ENCODE measurements at regions not wholly inside any gene's neighbourhood (a gene's known extent, or its start where the extent isn't known, plus 50 kb on each side); places are given as distances from the start of the nearest gene placed in this dataset.
"Not testable (repeated sequence)": the region's sequence is repeated elsewhere in the genome, so short reads cannot be mapped to it uniquely, and the experiment has no call there.

GRCh38 chrX:115840729-115841409, 279.9 kb downstream of the PLS3 start:
- H3K9me3 ChIP-seq; H3K27ac ChIP-seq; intact Hi-C loops (cut with DNase I; ENCODE audit: low total_unique reads); H3K4me1 ChIP-seq; H3K4me3 ChIP-seq; H3K36me3 ChIP-seq; DNase-seq; in situ Hi-C loops (cut with MboI; ENCODE audit: low pct_ligation_motif_present in 1 of 4, low pct_unique_long_range_greater_than_20kb in 1 of 4, low sequenced_read_pairs in 3 of 4); H3K27me3 ChIP-seq: not testable (repeated sequence)
- WGBS, 2 donors (ENCODE audit: low coverage in 1 of 2) = no CpG with 5 or more reads among the region's 33 CpGs

GRCh38 chrX:115850986-115851385, 290.0 kb downstream of the PLS3 start:
- WGBS, 2 donors (ENCODE audit: low coverage in 1 of 2) = no CpG with 5 or more reads among the region's 23 CpGs
- H3K9me3 ChIP-seq; H3K4me1 ChIP-seq; intact Hi-C loops (cut with DNase I; ENCODE audit: low total_unique reads); in situ Hi-C loops (cut with MboI; ENCODE audit: low pct_ligation_motif_present in 1 of 4, low pct_unique_long_range_greater_than_20kb in 1 of 4, low sequenced_read_pairs in 3 of 4); H3K4me3 ChIP-seq; H3K27ac ChIP-seq; H3K27me3 ChIP-seq; H3K36me3 ChIP-seq: not testable (repeated sequence)
- DNase-seq = peak; percentile 16

- H3K4me1 ChIP-seq; H3K27ac ChIP-seq; H3K27me3 ChIP-seq; H3K4me3 ChIP-seq; H3K9me3 ChIP-seq; intact Hi-C loops (cut with DNase I; ENCODE audit: low total_unique reads); DNase-seq; H3K36me3 ChIP-seq; in situ Hi-C loops (cut with MboI; ENCODE audit: low pct_ligation_motif_present in 1 of 4, low pct_unique_long_range_greater_than_20kb in 1 of 4, low sequenced_read_pairs in 3 of 4): not testable (repeated sequence)
- WGBS, 2 donors (ENCODE audit: low coverage in 1 of 2) = no CpG with 5 or more reads among the region's 32 CpGs
Observed at GRCh38 chrX:115853260-115853659, 292.3 kb downstream of the PLS3 start.

- in situ Hi-C loops (cut with MboI; ENCODE audit: low pct_ligation_motif_present in 1 of 4, low pct_unique_long_range_greater_than_20kb in 1 of 4, low sequenced_read_pairs in 3 of 4); H3K27ac ChIP-seq; H3K27me3 ChIP-seq; H3K4me1 ChIP-seq; H3K36me3 ChIP-seq; H3K9me3 ChIP-seq; intact Hi-C loops (cut with DNase I; ENCODE audit: low total_unique reads); DNase-seq; H3K4me3 ChIP-seq: not testable (repeated sequence)
- 95% methylated on average over 5 of the region's 15 CpGs; no CpG with 5 or more reads in 1 of the 2 donors for WGBS, 2 donors (ENCODE audit: low coverage in 1 of 2)
Observed at GRCh38 chrX:115881170-115881569, 289.4 kb upstream of the AGTR2 start.

- 94% methylated on average over 3 of the region's 13 CpGs; no CpG with 5 or more reads in 1 of the 2 donors for WGBS, 2 donors (ENCODE audit: low coverage in 1 of 2)
- H3K27me3 ChIP-seq; H3K27ac ChIP-seq; H3K4me3 ChIP-seq; H3K4me1 ChIP-seq; DNase-seq; H3K9me3 ChIP-seq; intact Hi-C loops (cut with DNase I; ENCODE audit: low total_unique reads); in situ Hi-C loops (cut with MboI; ENCODE audit: low pct_ligation_motif_present in 1 of 4, low pct_unique_long_range_greater_than_20kb in 1 of 4, low sequenced_read_pairs in 3 of 4); H3K36me3 ChIP-seq: not testable (repeated sequence)
Observed at GRCh38 chrX:115884121-115884520, 286.4 kb upstream of the AGTR2 start.

DNA sequence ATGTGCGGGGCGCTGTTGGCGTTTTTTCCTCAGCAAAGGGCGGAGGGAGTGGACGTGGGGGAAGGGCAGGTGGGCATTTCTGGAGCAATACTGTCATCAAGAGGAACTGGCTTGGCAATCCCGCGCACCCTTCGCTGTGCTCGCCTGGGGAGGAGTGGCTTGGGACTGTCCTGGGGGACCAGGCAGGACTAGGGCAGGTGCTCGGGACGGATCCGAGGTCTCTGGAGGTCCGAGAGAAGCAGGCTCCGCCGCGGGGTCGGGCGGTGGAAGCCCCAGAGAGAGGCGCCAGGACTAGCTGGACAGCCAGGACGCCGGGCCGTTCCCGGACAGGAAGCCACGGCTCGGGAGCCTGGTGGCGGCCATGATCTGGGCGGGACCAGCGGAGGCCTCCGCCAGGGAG, 282.5 kb upstream of the AGTR2 start:
- in situ Hi-C loops (cut with MboI; ENCODE audit: low pct_ligation_motif_present in 1 of 4, low pct_unique_long_range_greater_than_20kb in 1 of 4, low sequenced_read_pairs in 3 of 4); intact Hi-C loops (cut with DNase I; ENCODE audit: low total_unique reads); H3K9me3 ChIP-seq; H3K4me1 ChIP-seq; H3K27me3 ChIP-seq; H3K36me3 ChIP-seq: not testable (repeated sequence)
- no CpG with 5 or more reads among the region's 29 CpGs for WGBS, 2 donors (ENCODE audit: low coverage in 1 of 2)
- DNase-seq = peak; percentile 61
- H3K27ac ChIP-seq = peak overlapping the region in 1 of 4 donors; percentile 75
- H3K4me3 ChIP-seq = peak overlapping the region in 1 of 4 donors; percentile 38

GRCh38 chrX:115888519-115888918, 282.0 kb upstream of the AGTR2 start:
- H3K4me3 ChIP-seq = peak overlapping the region in 1 of 4 donors; percentile 28
- WGBS, 2 donors (ENCODE audit: low coverage in 1 of 2) = no CpG with 5 or more reads among the region's 39 CpGs
- H3K9me3 ChIP-seq; H3K27me3 ChIP-seq; in situ Hi-C loops (cut with MboI; ENCODE audit: low pct_ligation_motif_present in 1 of 4, low pct_unique_long_range_greater_than_20kb in 1 of 4, low sequenced_read_pairs in 3 of 4); H3K4me1 ChIP-seq; intact Hi-C loops (cut with DNase I; ENCODE audit: low total_unique reads); H3K27ac ChIP-seq; H3K36me3 ChIP-seq; DNase-seq: not testable (repeated sequence)

DNA sequence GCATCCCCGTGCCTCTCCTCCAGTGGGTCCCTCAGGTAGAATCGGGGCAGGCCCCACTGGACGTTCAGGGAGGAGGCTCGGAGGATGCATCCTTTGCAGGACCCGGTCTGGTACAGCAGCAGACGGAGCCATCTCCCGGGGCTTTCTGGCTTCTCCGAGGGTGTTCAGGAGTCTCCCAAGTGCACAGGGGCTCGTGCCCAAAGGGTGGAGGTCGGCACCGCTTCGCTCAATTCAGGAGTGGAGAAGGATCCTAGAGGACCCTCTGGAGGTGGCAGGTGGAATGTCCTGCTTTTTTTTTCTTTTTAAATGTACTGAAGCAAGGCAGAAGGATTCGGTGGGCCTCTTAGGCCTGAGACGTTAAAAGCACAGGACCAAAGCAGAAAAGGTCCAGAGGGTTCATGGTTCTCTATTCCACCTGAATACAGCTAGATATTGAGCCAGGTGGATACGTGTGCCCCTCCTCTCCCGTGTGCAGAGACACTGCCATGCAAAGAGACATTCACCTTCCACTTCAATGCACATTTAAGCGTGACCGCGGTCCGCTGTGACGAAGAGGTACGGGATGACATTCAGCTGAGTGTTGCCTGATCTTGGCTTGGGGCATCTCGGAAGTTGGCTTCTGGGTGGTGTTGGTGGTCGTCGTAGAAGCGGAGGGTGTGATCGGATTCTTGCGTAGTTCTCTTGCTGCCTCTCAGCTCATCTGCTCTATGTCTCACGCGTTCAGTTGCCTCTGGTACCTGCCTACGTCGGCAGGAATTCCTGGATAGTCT, 281.2 kb upstream of the AGTR2 start:
- 91% methylated on average over 27 of the region's 32 CpGs; no CpG with 5 or more reads in 1 of the 2 donors for WGBS, 2 donors (ENCODE audit: low coverage in 1 of 2)
- no peaks in the 10 kb centered on the region for H3K27me3 ChIP-seq
- H3K4me1 ChIP-seq = peaks cover 0 to 5% (median 0%) of the 10 kb centered on the region in 4 donors
- H3K36me3 ChIP-seq = no peaks in the 10 kb centered on the region
- H3K4me3 ChIP-seq = no peak overlapping the region
- H3K9me3 ChIP-seq = no peaks in the 10 kb centered on the region
- TF ChIP-seq EP300 (IDR thresholded peaks at IDR 0.05; ENCODE audit: low read depth) (no peak), POLR2A (IDR thresholded peaks at IDR 0.05) (no peak)
- H3K27ac ChIP-seq = no peak overlapping the region
- intact Hi-C loops (cut with DNase I; ENCODE audit: low total_unique reads) = no loop called here
- in situ Hi-C loops (cut with MboI; ENCODE audit: low pct_ligation_motif_present in 1 of 4, low pct_unique_long_range_greater_than_20kb in 1 of 4, low sequenced_read_pairs in 3 of 4) = no loop called here
- no peak for DNase-seq

Data from transverse colon (tissue), 4 donors.